ENCODE measurements at regions not wholly inside any gene's neighbourhood (a gene's known extent, or its start where the extent isn't known, plus 50 kb on each side); places are given as distances from the start of the nearest gene placed in this dataset.

GRCh38 chr13:63149375-63149774 lies 1733.7 kb upstream of the PCDH20 start:
- no peak for DNase-seq (ENCODE audit: low spot score)

DNA sequence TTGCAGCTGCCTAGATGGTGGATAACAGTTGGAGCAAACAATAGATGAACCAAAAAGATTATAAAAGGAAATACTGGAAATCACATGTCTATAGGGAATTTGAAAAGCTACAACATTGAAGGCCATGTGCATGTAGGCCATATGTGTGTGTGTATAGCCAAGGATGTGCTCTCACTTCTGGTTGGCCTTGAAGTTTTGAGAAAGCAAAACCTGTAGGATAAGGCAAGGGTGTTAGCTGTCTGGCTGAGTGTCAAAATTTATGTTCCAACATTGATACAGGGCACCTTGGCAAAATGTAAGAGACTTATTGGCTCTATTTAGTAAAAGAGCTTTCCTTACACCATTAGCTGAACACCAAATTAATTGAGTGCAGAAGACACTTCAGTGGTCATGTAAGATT lies 1723.6 kb upstream of the PCDH20 start:
- DNase-seq (ENCODE audit: low spot score): no peak

- no peak for DNase-seq (ENCODE audit: low spot score)
Measured at GRCh38 chr13:63129995-63130394, 1714.3 kb upstream of the PCDH20 start.

- no peak for DNase-seq (ENCODE audit: low spot score)
Measured at GRCh38 chr13:63128716-63129115, 1713.1 kb upstream of the PCDH20 start.

GRCh38 chr13:63124863-63125262 lies 1709.2 kb upstream of the PCDH20 start:
- DNase-seq (ENCODE audit: low spot score): peak; percentile 16

DNA sequence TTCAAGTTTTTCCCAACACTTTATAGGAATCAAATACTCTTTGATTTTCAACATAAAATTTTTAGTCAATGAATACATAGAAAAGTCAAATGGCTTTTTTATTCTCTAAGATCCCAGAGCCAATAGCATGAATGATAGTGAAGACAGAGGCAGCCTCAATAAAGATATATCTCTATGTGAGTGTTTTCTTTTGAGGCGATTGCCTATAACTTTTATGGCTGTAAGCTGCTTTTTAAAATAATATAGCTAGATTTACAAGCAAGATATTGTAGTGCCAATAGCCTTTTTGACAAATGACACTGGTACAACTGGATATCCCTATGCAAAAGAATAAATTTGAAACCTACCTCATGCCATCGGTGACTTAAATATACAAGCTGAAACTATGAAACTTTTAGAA lies 1705.2 kb upstream of the PCDH20 start:
- no peak for DNase-seq (ENCODE audit: low spot score)

GRCh38 chr13:63117710-63118109 lies 1702.1 kb upstream of the PCDH20 start:
- no peak for DNase-seq (ENCODE audit: low spot score)

DNA sequence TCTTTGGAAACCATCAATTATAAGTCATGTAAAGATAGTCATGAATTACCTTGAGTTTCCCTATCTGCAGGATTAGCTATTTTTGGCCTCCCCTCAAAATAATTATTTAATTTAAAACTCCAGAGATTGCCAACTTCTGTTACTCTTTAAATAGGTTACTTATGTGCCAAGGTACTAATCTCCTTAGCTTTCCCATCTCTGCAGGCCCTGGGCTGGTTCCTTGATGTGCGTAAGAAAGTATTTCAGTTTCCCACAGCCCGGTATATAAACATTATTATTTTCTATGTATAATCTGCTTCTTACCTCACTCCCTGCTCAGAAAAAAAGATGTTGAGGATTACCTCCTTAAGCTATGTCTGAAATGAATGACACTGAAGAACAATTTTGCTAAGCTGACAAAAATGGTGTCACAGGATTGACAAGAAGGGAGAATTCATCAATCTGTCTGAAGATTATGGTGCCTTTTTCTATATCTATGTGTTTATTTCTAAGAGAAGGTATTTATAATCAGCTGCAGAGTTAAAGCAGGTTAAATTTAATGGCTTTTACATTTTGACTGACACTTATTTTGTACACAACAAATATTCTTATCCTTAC lies 1697.2 kb upstream of the PCDH20 start:
- no peak for DNase-seq (ENCODE audit: low spot score)

- no peak for DNase-seq (ENCODE audit: low spot score)
Measured at GRCh38 chr13:63110466-63110865, 1694.8 kb upstream of the PCDH20 start.

DNA sequence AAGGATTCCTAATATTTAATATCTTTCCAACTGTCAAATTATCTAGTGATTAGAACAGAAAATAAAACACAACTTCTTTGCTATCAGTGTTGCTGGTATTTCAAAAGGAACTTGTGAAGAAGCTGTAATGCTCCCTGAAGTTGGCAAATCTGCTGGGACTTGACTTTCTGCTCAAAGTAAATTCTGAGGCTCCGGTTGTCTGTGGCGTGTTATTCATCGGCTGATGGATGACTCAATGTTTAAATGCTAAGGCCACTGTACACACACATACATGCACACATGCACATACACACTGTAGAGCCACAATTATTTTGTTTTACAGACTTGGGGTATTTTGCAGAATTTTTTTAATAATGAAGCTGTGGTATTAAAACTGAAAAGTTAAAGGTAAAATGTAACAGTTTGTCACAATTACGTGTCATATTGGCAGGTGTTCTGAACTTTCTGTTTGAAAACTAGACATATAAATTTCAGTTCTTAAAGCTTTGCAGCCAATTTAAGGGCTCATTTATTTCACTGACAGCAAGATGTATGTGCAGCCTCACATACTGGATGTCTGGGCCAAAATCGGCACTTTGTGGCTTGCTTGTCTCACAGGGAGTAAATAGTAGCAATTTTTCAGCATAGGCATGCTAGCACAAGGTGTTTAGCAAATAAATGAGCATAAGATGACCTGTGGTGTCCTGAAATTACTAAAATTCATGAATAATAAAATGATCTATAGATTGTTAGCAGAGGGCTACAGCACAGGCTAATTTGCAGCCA lies 1691.7 kb upstream of the PCDH20 start:
- no peak for DNase-seq (ENCODE audit: low spot score)

DNA sequence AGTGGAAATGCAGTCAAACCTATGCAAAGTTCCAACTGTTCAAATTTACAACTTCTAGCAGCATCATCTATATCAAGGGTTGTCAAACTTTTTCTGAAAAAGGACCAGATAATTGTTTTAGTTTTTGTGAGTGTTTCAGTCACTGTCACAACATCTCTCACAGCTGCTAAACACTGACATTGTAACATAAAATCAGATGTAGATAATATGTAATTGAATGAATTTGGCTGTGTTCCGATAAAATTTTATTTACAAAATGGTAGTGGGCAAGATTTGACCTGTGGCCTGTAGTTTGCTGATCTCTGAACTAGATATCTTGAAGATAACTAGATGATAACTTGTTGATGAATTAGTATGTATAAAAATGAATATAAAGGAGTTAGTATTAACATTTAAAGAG lies 1679.1 kb upstream of the PCDH20 start:
- DNase-seq (ENCODE audit: low spot score): no peak

- DNase-seq (ENCODE audit: low spot score): no peak
Measured at GRCh38 chr13:63093907-63094469, 1678.3 kb upstream of the PCDH20 start.

GRCh38 chr13:63092456-63092855 lies 1676.8 kb upstream of the PCDH20 start:
- no peak for DNase-seq (ENCODE audit: low spot score)

GRCh38 chr13:63090524-63090923 lies 1674.9 kb upstream of the PCDH20 start:
- DNase-seq (ENCODE audit: low spot score): no peak

- DNase-seq (ENCODE audit: low spot score): peak; percentile 8
Measured at GRCh38 chr13:63088226-63088625, 1672.6 kb upstream of the PCDH20 start.

DNA sequence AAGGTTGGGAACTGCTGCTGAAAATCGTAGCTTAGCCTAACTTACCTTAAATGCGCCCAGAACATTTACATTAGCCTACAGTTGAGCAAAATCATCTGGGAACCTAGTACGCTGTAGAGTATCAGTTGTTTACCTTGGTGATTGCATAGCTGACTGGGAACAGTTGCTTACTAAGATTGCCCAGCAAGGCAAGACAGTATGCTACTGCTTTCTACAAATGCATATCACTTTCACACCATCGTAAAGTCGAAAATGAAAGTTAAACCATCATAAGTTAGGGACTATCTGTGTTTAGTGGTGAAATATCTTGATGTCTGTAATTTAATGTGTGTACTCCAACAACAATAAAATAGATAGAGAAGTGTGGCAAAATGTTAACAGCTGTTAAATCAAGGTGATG lies 1670.6 kb upstream of the PCDH20 start:
- no peak for DNase-seq (ENCODE audit: low spot score)

DNA sequence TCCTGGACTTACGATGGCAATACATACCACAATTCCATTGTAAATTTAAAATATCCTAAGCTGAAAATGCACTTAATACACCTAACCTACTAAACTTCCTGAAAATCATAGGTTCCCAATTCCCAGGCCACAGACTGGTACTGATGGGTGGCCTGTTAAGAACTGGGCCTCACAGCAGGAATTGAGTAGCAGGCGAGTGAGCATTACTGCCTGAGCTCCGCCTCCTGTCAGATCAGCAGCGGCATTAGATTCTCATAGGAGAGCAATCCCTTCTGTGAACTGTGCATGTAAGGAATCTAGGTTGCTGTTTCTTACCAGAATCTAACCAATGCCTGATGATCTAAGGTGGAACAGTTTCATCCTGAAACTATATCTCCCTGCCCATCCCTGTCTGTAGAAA lies 1670.2 kb upstream of the PCDH20 start:
- no peak for DNase-seq (ENCODE audit: low spot score)

GRCh38 chr13:63081400-63082014 lies 1665.9 kb upstream of the PCDH20 start:
- DNase-seq (ENCODE audit: low spot score): no peak

- DNase-seq (ENCODE audit: low spot score): no peak
Measured at GRCh38 chr13:63075126-63075525, 1659.5 kb upstream of the PCDH20 start.

- DNase-seq (ENCODE audit: low spot score): no peak
Measured at GRCh38 chr13:63050287-63050686, 1634.6 kb upstream of the PCDH20 start.

GRCh38 chr13:63048653-63049052 lies 1633.0 kb upstream of the PCDH20 start:
- DNase-seq (ENCODE audit: low spot score): no peak

DNA sequence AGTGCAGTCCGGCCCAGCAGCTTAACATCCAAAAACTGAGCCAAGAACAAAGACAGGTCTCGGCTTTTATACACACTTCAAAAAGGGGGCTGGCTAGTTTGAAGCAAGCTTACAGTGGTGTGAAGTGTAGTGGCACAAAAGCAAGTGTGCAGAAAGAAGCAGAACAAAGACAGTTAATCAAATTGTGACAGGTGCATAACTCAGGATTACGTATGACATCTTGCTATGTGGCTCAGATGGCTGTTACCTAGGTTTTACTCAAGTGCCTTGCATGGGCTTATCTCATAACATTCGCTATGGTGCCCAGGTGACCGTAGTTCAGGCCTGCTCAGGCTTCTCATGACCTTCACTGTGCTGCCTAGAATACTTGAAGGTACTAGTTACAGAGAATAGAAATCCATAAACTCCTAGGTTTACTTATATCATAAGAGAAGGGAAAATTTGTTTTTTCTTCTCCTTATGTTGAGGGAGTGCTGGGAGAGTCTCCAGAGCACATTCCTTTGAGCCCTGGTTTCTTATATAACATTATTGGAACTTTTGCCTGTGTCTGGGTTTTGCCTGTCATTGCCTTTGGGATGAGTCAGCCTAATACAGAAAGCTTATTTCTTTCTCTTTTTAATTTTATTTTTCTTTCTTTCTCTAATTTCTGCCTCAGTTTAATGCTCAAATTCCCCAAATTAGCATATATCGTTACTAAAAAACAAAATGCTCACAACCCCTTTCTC lies 1629.1 kb upstream of the PCDH20 start:
- DNase-seq (ENCODE audit: low spot score): no peak

Data from SK-N-DZ (cell line).